ENCODE measurements at regions not wholly inside any gene's neighbourhood (a gene's known extent, or its start where the extent isn't known, plus 50 kb on each side); places are given as distances from the start of the nearest gene placed in this dataset.

GRCh38 chr2:204362581-204362980 lies 182.7 kb upstream of the PARD3B start:
- ATAC-seq (ENCODE audit: low FRiP score) (no peak), DNase-seq (ENCODE audit: low spot score) (no peak)
- TF ChIP-seq CTCF (IDR thresholded peaks at IDR 0.05), result no peak

GRCh38 chr2:204363513-204363912 lies 181.8 kb upstream of the PARD3B start:
- DNase-seq (ENCODE audit: low spot score), result no peak
- TF ChIP-seq CTCF (IDR thresholded peaks at IDR 0.05), result no peak
- no peak for ATAC-seq (ENCODE audit: low FRiP score)

- ATAC-seq (ENCODE audit: low FRiP score) (no peak), DNase-seq (ENCODE audit: low spot score) (no peak)
- no peak for TF ChIP-seq CTCF (IDR thresholded peaks at IDR 0.05)
These were observed 180.3 kb upstream of the PARD3B start for GRCh38 chr2:204364860-204365535.

GRCh38 chr2:204365811-204366210 lies 179.5 kb upstream of the PARD3B start:
- TF ChIP-seq CTCF (IDR thresholded peaks at IDR 0.05), result no peak
- DNase-seq (ENCODE audit: low spot score) (no peak), ATAC-seq (ENCODE audit: low FRiP score) (no peak)

- no peak for ATAC-seq (ENCODE audit: low FRiP score)
- DNase-seq (ENCODE audit: low spot score), result no peak
- TF ChIP-seq CTCF (IDR thresholded peaks at IDR 0.05), result no peak
These were observed 177.8 kb upstream of the PARD3B start for GRCh38 chr2:204367466-204367865.

- ATAC-seq (ENCODE audit: low FRiP score) (no peak), DNase-seq (ENCODE audit: low spot score) (no peak)
- TF ChIP-seq CTCF (IDR thresholded peaks at IDR 0.05), result no peak
These were observed 175.0 kb upstream of the PARD3B start for GRCh38 chr2:204370172-204370718.

- ATAC-seq (ENCODE audit: low FRiP score) (no peak), DNase-seq (ENCODE audit: low spot score) (no peak)
- no peak for TF ChIP-seq CTCF (IDR thresholded peaks at IDR 0.05)
These were observed 171.3 kb upstream of the PARD3B start for GRCh38 chr2:204373942-204374341.
